ENCODE measurements at regions not wholly inside any gene's neighbourhood (a gene's known extent, or its start where the extent isn't known, plus 50 kb on each side); places are given as distances from the start of the nearest gene placed in this dataset.
"Not testable (repeated sequence)": the region's sequence is repeated elsewhere in the genome, so short reads cannot be mapped to it uniquely, and the experiment has no call there.

GRCh38 chr5:105602406-105602805 is 2039.8 kb upstream of the NUDT12 start:
- DNase-seq (ENCODE audit: low read depth in 2 of 2): not testable (repeated sequence)

- DNase-seq (ENCODE audit: low read depth in 2 of 2): no peak
Measured at GRCh38 chr5:105593011-105593760, 2030.6 kb upstream of the NUDT12 start.

- DNase-seq (ENCODE audit: low read depth in 2 of 2): no peak
Measured at GRCh38 chr5:105587963-105588662, 2025.5 kb upstream of the NUDT12 start.

DNA sequence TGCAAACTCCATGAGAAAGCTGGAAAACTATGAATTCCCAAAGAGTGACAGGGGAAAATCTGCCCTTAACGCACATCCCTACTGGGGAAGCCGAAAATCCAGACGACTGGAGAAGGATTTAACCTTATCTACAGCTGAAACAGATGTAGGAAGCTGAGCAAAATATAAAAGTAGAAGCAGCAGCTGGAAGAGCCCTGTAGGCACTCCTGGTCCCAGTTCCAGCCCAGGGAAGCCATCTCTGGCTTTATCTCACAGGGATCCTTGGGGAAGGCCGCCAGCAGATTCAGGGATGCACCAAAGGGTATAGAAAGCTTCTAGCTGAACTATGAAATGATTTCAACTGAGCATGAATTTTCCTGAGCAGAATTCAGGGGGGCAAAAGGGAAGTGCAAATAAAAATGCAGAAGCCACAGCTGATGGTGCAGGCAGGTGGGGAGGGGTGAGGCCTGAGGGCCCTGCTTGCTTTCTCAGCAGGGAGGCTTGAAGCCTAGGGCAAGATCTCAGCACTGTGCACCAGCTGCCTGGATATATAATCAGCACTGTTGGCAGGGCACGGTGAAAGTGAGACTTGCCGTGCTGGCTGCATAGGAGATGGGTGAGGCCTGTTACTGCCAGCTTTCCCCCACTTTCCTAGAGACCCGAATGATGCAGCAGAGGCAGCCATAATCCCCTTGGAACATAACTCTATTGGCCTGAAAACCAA is 2019.5 kb upstream of the NUDT12 start:
- DNase-seq (ENCODE audit: low read depth in 2 of 2): no peak

DNA sequence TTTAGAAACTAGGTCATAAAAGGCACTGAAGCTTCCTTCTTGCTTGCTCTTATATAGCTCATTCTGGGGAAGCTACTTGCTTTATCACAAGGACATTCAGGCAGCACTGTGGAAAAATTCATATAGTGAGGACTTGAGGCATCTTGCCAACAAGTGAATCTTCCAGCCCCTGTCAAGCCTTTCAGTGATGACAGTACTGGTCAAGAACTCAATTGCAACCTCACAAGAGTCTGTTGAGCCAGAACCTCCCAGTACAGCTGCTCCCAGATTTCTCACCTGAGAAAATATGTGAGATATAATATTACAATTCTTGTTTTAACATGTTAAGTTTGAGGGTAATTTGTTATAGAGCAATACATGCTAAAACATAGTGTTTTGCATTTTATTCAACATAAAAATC is 2011.0 kb upstream of the NUDT12 start:
- no peak for DNase-seq (ENCODE audit: low read depth in 2 of 2)

- no peak for DNase-seq (ENCODE audit: low read depth in 2 of 2)
Measured at GRCh38 chr5:105565531-105565930, 2002.9 kb upstream of the NUDT12 start.

DNA sequence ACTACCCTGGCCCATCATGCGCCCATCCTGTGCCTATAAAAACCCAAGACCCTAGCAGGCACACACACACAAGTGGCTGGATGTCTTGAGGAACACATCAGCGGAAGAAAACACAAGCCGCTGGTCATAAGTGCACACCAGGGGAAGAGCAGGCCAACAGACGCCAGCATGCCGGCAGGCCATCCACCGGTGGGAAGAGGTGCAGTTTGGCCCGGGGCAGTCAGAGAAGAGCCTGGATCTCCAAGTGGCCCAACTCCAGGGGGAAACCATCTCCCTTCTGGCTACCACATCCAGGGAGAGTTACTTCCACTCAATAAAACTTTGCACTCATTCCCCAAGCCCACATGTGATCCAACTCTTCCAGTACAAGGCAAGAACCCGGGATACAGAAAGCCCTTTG is 2001.3 kb upstream of the NUDT12 start:
- DNase-seq (ENCODE audit: low read depth in 2 of 2): no peak

DNA sequence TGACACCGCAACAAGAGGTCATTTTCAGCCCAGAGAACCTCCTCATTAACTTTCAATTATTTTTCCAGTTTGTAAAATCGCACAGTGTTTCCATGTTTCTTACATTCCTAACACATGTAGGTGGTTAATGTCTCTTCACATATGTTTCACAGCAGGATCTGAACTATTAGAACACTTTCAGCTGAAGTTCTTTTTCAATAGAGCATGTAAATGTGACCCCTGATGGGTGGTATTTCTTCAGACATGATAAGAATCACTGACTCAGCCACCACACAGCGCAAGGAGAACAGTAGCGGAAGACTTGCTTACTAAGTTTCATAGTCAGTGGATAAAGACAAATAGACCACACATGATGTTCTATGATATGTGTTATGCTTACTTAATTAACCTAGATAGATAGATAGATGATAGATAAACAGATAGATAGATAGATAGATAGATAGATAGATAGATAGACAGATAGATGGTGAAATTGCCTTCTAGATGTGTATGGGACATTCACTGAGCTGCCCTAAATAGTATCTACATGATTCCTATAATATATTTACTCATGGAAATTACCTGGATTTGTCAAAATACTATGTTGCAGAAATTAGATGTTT is 1992.1 kb upstream of the NUDT12 start:
- DNase-seq (ENCODE audit: low read depth in 2 of 2): no peak

GRCh38 chr5:105544300-105544699 is 1981.7 kb upstream of the NUDT12 start:
- no peak for DNase-seq (ENCODE audit: low read depth in 2 of 2)

- no peak for DNase-seq (ENCODE audit: low read depth in 2 of 2)
Measured at GRCh38 chr5:105536675-105537074, 1974.1 kb upstream of the NUDT12 start.

- no peak for DNase-seq (ENCODE audit: low read depth in 2 of 2)
Measured at GRCh38 chr5:105530716-105531261, 1968.2 kb upstream of the NUDT12 start.

GRCh38 chr5:105529851-105530250 is 1967.3 kb upstream of the NUDT12 start:
- DNase-seq (ENCODE audit: low read depth in 2 of 2): no peak

GRCh38 chr5:105508519-105508918 is 1945.9 kb upstream of the NUDT12 start:
- no peak for DNase-seq (ENCODE audit: low read depth in 2 of 2)

- DNase-seq (ENCODE audit: low read depth in 2 of 2): no peak
Measured at GRCh38 chr5:105506692-105507277, 1944.2 kb upstream of the NUDT12 start.

- no peak for DNase-seq (ENCODE audit: low read depth in 2 of 2)
Measured at GRCh38 chr5:105503950-105504349, 1941.4 kb upstream of the NUDT12 start.

DNA sequence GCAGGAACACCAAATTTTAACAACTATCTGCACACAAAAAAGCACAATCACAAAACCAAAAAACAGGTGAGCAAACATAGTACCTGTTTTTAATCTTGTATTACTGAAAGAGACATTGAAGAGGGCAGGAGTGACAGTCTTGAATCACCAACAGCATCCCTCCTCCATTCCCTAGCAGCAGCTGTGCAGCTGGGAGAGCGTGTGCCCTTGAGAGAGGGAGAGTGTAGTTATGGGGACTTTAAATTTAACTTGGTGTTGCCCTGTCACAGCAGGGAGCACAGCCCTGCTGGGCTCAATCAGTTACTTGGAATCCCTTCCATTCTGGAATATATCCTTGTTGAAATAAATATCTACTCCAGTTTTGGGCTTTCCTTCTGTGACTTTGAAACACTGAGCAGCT is 1938.7 kb upstream of the NUDT12 start:
- no peak for DNase-seq (ENCODE audit: low read depth in 2 of 2)

DNA sequence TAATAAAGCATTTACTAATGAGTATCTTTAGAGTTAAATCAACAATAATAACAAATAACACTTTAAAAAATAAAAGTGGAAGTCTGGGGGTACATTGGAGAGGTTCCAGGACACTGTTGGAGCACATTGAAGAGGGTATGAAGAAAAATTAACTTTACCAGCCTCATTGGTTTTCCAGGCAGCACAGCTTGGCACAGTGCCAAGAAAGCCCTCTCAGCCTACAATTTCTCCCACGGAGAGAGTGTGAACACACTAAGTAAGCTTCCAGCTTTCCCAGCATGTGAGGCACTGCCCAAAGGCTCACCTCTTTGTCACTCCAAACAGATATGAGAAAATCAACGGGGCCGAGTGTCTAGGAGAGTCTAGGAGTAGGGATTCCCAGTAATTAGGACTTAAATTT is 1912.8 kb upstream of the NUDT12 start:
- DNase-seq (ENCODE audit: low read depth in 2 of 2): no peak

DNA sequence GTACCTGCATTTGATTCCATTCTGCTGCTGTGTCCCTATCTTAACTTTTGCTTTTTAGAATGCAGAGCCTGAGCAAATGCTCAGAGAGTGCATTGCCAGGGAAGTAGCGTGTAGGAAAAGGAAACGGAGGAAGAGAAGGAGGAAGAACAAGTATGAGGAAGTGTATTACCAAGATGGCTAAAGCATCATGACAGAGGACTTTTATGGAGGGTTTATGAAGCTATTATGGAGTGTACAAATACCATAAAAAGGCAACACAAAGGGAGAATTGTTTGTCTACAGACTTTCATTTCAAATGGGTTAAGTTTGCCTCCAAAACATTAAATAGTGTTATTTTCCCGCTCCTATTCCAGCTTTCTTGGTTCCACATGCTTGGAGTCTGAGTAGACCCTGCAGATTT is 1899.8 kb upstream of the NUDT12 start:
- no peak for DNase-seq (ENCODE audit: low read depth in 2 of 2)

GRCh38 chr5:105460721-105461120 is 1898.1 kb upstream of the NUDT12 start:
- DNase-seq (ENCODE audit: low read depth in 2 of 2): no peak

GRCh38 chr5:105453216-105453807 is 1890.7 kb upstream of the NUDT12 start:
- no peak for DNase-seq (ENCODE audit: low read depth in 2 of 2)

- DNase-seq (ENCODE audit: low read depth in 2 of 2): no peak
Measured at GRCh38 chr5:105448271-105448670, 1885.7 kb upstream of the NUDT12 start.

Measured in stimulated activated CD4-positive, alpha-beta T cell treated with anti-CD3 and anti-CD28 coated beads, Interleukin-4, amount 100 ng/mL, for 48 hours (primary cell).